GM12892 (cell line): ENCODE measurements at regions not wholly inside any gene's neighbourhood (a gene's known extent, or its start where the extent isn't known, plus 50 kb on each side); places are given as distances from the start of the nearest gene placed in this dataset.

Experiments
- POLR2A ChIP-seq: IDR thresholded peaks from 2 replicates; pipeline ENCODE4 v1.6.1; 2011; ENCODE audit warnings: low read depth, low read length, control low read depth
- TAF1 ChIP-seq: IDR thresholded peaks from 2 replicates; pipeline ENCODE4 v1.6.1; 2011; ENCODE audit warnings: low read depth, mild to moderate bottlenecking, control low read depth, low read length, borderline replicate concordance

GRCh38 chr16:85332175-85332574 lies 219.9 kb upstream of the CIBAR2 start:
- no peak for TF ChIP-seq TAF1
- TF ChIP-seq POLR2A = no peak
